H9 (cell line): ENCODE measurements at regions not wholly inside any gene's neighbourhood (a gene's known extent, or its start where the extent isn't known, plus 50 kb on each side); places are given as distances from the start of the nearest gene placed in this dataset.

Experiments
- DNase-seq: peaks from one replicate; pipeline ENCODE4 v3.0.0-alpha.2; 2017
- H2AFZ ChIP-seq: one replicate; pipeline ENCODE4 v1.6.1; 2013; ENCODE audit warnings: mild to moderate bottlenecking, low read length, control low read depth, moderate library complexity
- H2AK5ac ChIP-seq: 2 replicates; pipeline ENCODE4 v1.6.1; 2013; ENCODE audit warnings: low read length, control low read depth, mixed read lengths; ENCODE audit not compliant: insufficient read length
- H2BK120ac ChIP-seq: one replicate; pipeline ENCODE4 v1.6.1; 2013; ENCODE audit warnings: low read depth, mild to moderate bottlenecking, low read length, control low read depth, inconsistent platforms; ENCODE audit not compliant: poor library complexity, severe bottlenecking
- H2BK12ac ChIP-seq: 2 replicates; pipeline ENCODE4 v1.6.1; 2013; ENCODE audit warnings: low read length, control low read depth, mixed read lengths, low read depth; ENCODE audit not compliant: insufficient read length
- H2BK15ac ChIP-seq: 2 replicates; pipeline ENCODE4 v1.6.1; 2013; ENCODE audit warnings: low read depth, low read length, control low read depth
- H2BK20ac ChIP-seq: one replicate; pipeline ENCODE4 v1.6.1; 2013; ENCODE audit warnings: low read depth, mild to moderate bottlenecking, low read length, control low read depth, inconsistent platforms; ENCODE audit not compliant: poor library complexity, severe bottlenecking
- H2BK5ac ChIP-seq: 2 replicates; pipeline ENCODE4 v1.6.1; 2013; ENCODE audit warnings: low read length, control low read depth, mixed read lengths; ENCODE audit not compliant: insufficient read length
- H3K14ac ChIP-seq: 2 replicates; pipeline ENCODE4 v1.6.1; 2013; ENCODE audit warnings: low read length, control low read depth; ENCODE audit not compliant: insufficient read depth
- H3K18ac ChIP-seq: 2 replicates; pipeline ENCODE4 v1.6.1; 2013; ENCODE audit warnings: low read depth, mild to moderate bottlenecking, mixed read lengths, low read length, control low read depth; ENCODE audit not compliant: insufficient read length
- H3K23ac ChIP-seq: 2 replicates; pipeline ENCODE4 v1.6.1; 2013; ENCODE audit warnings: low read length, control low read depth, mixed read lengths, low read depth; ENCODE audit not compliant: insufficient read length
- H3K23me2 ChIP-seq: 2 replicates; pipeline ENCODE4 v1.6.1; 2013; ENCODE audit warnings: low read depth, mild to moderate bottlenecking, mixed read lengths, low read length, control low read depth; ENCODE audit not compliant: insufficient read length, poor library complexity, severe bottlenecking
- H3K27ac ChIP-seq: 2 replicates; pipeline ENCODE4 v1.5.1; 2013; ENCODE audit warnings: low read length, control low read depth, mixed read lengths, low read depth; ENCODE audit not compliant: insufficient read length
- H3K27me3 ChIP-seq: 2 replicates; pipeline ENCODE4 v1.6.1; 2013; ENCODE audit warnings: low read length, control low read depth, inconsistent platforms; ENCODE audit not compliant: insufficient read depth
- H3K4ac ChIP-seq: 2 replicates; pipeline ENCODE4 v1.6.1; 2013; ENCODE audit warnings: low read depth, mild to moderate bottlenecking, control low read depth, inconsistent platforms, low read length, moderate library complexity
- H3K4me1 ChIP-seq: 2 replicates; pipeline ENCODE4 v1.6.1; 2013; ENCODE audit warnings: low read length, control low read depth, inconsistent platforms; ENCODE audit not compliant: insufficient read depth
- H3K4me2 ChIP-seq: 2 replicates; pipeline ENCODE4 v1.6.1; 2013; ENCODE audit warnings: low read length, control low read depth, mixed read lengths; ENCODE audit not compliant: insufficient read length, insufficient read depth
- H3K56ac ChIP-seq: 2 replicates; pipeline ENCODE4 v1.6.1; 2013; ENCODE audit warnings: low read depth, mild to moderate bottlenecking, mixed read lengths, low read length, control low read depth; ENCODE audit not compliant: insufficient read length
- H3K79me1 ChIP-seq: 2 replicates; pipeline ENCODE4 v1.6.1; 2013; ENCODE audit warnings: low read depth, mild to moderate bottlenecking, moderate library complexity, low read length, control low read depth, inconsistent platforms; ENCODE audit not compliant: insufficient read depth, poor library complexity, severe bottlenecking
- H3K79me2 ChIP-seq: 2 replicates; pipeline ENCODE4 v1.6.1; 2013; ENCODE audit warnings: low read length, control low read depth, inconsistent platforms; ENCODE audit not compliant: insufficient read depth
- H3K9ac ChIP-seq: 2 replicates; pipeline ENCODE4 v1.6.1; 2013; ENCODE audit warnings: low read length, control low read depth, mixed read lengths; ENCODE audit not compliant: insufficient read length; ENCODE audit errors: extremely low read depth
- H3K9me3 ChIP-seq: one replicate; pipeline ENCODE4 v1.6.1; 2013; ENCODE audit warnings: low read depth, low read length, inconsistent platforms; ENCODE audit not compliant: control insufficient read depth
- H3T11ph ChIP-seq: one replicate; pipeline ENCODE4 v1.6.1; 2013; ENCODE audit warnings: mild to moderate bottlenecking, low read length, control low read depth, inconsistent platforms
- H4K20me1 ChIP-seq: one replicate; pipeline ENCODE4 v1.6.1; 2013; ENCODE audit not compliant: control insufficient read depth, insufficient read length, insufficient read depth
- H4K5ac ChIP-seq: 2 replicates; pipeline ENCODE4 v1.6.1; 2013; ENCODE audit warnings: low read depth, mild to moderate bottlenecking, mixed read lengths, low read length, control low read depth; ENCODE audit not compliant: insufficient read length
- H4K8ac ChIP-seq: replicated peaks from 2 replicates; pipeline ENCODE4 v1.6.1; 2013; ENCODE audit warnings: low read length, control low read depth, mixed read lengths, low read depth; ENCODE audit not compliant: insufficient read length
- H4K91ac ChIP-seq: 2 replicates; pipeline ENCODE4 v1.6.1; 2013; ENCODE audit warnings: low read depth, mild to moderate bottlenecking, moderate library complexity, mixed read lengths, low read length, control low read depth; ENCODE audit not compliant: insufficient read length
- H3K27ac Mint-ChIP-seq, 3 experiments: 2 replicates in 2 of 3; 3 replicates in 1 of 3; pipeline ENCODE4 v1.8.0; 2020 to 2021; ENCODE audit warnings: mixed read lengths in 3 of 3, mild to moderate bottlenecking in 1 of 3, moderate library complexity in 1 of 3
- H3K27me3 Mint-ChIP-seq: 2 replicates; pipeline ENCODE4 v1.8.0; 2021; ENCODE audit warnings: low read depth, mild to moderate bottlenecking, moderate library complexity, mixed read lengths
- H3K36me3 Mint-ChIP-seq, 3 experiments: 2 replicates in 2 of 3; 3 replicates in 1 of 3; pipeline ENCODE4 v1.8.0; 2020 to 2021; ENCODE audit warnings: low read depth in 3 of 3, mixed read lengths in 3 of 3; ENCODE audit not compliant: insufficient read depth in 1 of 3
- H3K4me1 Mint-ChIP-seq, 2 experiments: 2 replicates each; pipeline ENCODE4 v1.8.0; 2020; ENCODE audit warnings: mixed read lengths in 2 of 2
- H3K4me3 Mint-ChIP-seq, 2 experiments: 2 replicates in 1 of 2; 3 replicates in 1 of 2; pipeline ENCODE4 v1.8.0; 2020 to 2021; ENCODE audit warnings: mild to moderate bottlenecking in 2 of 2, mixed read lengths in 2 of 2, moderate library complexity in 1 of 2
- H3K9me3 Mint-ChIP-seq, 2 experiments: 2 replicates in 1 of 2; 3 replicates in 1 of 2; pipeline ENCODE4 v1.8.0; 2020; ENCODE audit warnings: mild to moderate bottlenecking in 2 of 2, mixed read lengths in 2 of 2, moderate library complexity in 1 of 2
- CTCF ChIP-seq: fragments of 200-600 bp; sonication (generic); conservative IDR thresholded peaks from 3 replicates; pipeline ENCODE4 v1.8.0; 2021; ENCODE audit warnings: antibody characterized with exemption, mild to moderate bottlenecking
- WGBS: extraction: QIAGEN DNeasy Blood & Tissue Kit; methylation state at CpG from one replicate; pipeline ENCODE4 v1.1.7; 2013; ENCODE audit warnings: missing lambda C conversion rate, low lambda C conversion rate, mixed read lengths; ENCODE audit not compliant: insufficient read length; ENCODE audit errors: extremely low coverage; 5-methylcytosine and 5-hydroxymethylcytosine counted together

GRCh38 chr4:160202802-160203201, 1099.9 kb downstream of the RAPGEF2 start:
- H3K36me3 Mint-ChIP-seq, result peaks cover 3 to 18% (median 8%) of the 10 kb centered on the region in 3 experiments; a peak in 5 of 7 replicates
- no peak overlapping the region for H3K27ac ChIP-seq
- H3K27me3 ChIP-seq, result no peaks in the 10 kb centered on the region
- H4K20me1 ChIP-seq, result no peaks in the 10 kb centered on the region
- H4K5ac ChIP-seq, result no peak overlapping the region
- H3K4me1 Mint-ChIP-seq, result peaks cover 15 to 17% of the 10 kb centered on the region in 2 experiments
- no peak overlapping the region for H3K4me3 Mint-ChIP-seq
- no peak overlapping the region for H3K23ac ChIP-seq
- H3K27me3 Mint-ChIP-seq, result no peaks in the 10 kb centered on the region
- H3K56ac ChIP-seq, result no peak overlapping the region
- peaks cover 16 to 18% of the 10 kb centered on the region in 2 experiments for H3K9me3 Mint-ChIP-seq
- H3K4me1 ChIP-seq, result no peaks in the 10 kb centered on the region
- no peaks in the 10 kb centered on the region for H3K9me3 ChIP-seq
- no peak for TF ChIP-seq CTCF
- no peak overlapping the region for H2BK12ac ChIP-seq
- H2BK120ac ChIP-seq, result no peak overlapping the region
- no peak for DNase-seq
- H2BK5ac ChIP-seq, result no peak overlapping the region
- H3K23me2 ChIP-seq, result no peaks in the 10 kb centered on the region
- H3K27ac Mint-ChIP-seq, result peak overlapping the region in 1 of 3 experiments; percentile 61; a peak in 1 of 7 replicates
- H3K14ac ChIP-seq, result no peak overlapping the region
- no peaks in the 10 kb centered on the region for H3K79me1 ChIP-seq
- no peak overlapping the region for H2AFZ ChIP-seq
- no peak overlapping the region for H3T11ph ChIP-seq
- H3K9ac ChIP-seq, result no peak overlapping the region
- no peak overlapping the region for H2BK20ac ChIP-seq
- no peak overlapping the region for H3K4me2 ChIP-seq
- no peak overlapping the region for H2AK5ac ChIP-seq
- WGBS, result no CpG with 5 or more reads among the region's 2 CpGs
- no peak overlapping the region for H2BK15ac ChIP-seq
- no peak overlapping the region for H4K91ac ChIP-seq
- no peak overlapping the region for H4K8ac ChIP-seq
- no peak overlapping the region for H3K4ac ChIP-seq
- no peaks in the 10 kb centered on the region for H3K79me2 ChIP-seq
- no peak overlapping the region for H3K18ac ChIP-seq
